ENCODE measurements at regions not wholly inside any gene's neighbourhood (a gene's known extent, or its start where the extent isn't known, plus 50 kb on each side); places are given as distances from the start of the nearest gene placed in this dataset.

- Histone ChIP-seq H3K4me2 (ENCODE audit: insufficient read depth, low read length) (no peak overlapping the region), H3K4me3 (replicated peaks in 1 of 3; ENCODE audit: insufficient read depth in 1 of 3, low read depth in 1 of 3, low read length in 3 of 3) (no peak overlapping the region), H3K27ac (ENCODE audit: insufficient read depth, low read depth, low read length) (no peak overlapping the region), H3K9me1 (replicated peaks; ENCODE audit: control insufficient read depth, extremely low read depth, insufficient read depth, low read length) (no peaks in the 10 kb centered on the region), H3K36me3 (ENCODE audit: control insufficient read depth in 2 of 2, extremely low read depth in 1 of 2, insufficient read depth in 2 of 2, low read length in 2 of 2) (no peaks in the 10 kb centered on the region), H3K9me3 (replicated peaks; ENCODE audit: control insufficient read depth, insufficient read depth, low read length) (no peaks in the 10 kb centered on the region), H3K27me3 (ENCODE audit: control insufficient read depth in 2 of 2, insufficient read depth in 2 of 2, low read length in 2 of 2) (no peaks in the 10 kb centered on the region), H3K4me1 (ENCODE audit: control insufficient read depth, extremely low read depth, insufficient read depth, low read length) (peaks cover 33% of the 10 kb centered on the region), H4K20me1 (replicated peaks; ENCODE audit: control insufficient read depth, extremely low read depth, insufficient read depth, low read length) (no peaks in the 10 kb centered on the region), H2AFZ (ENCODE audit: low read depth, low read length) (no peak overlapping the region), H3K79me2 (ENCODE audit: control insufficient read depth, insufficient read depth, low read length) (no peaks in the 10 kb centered on the region), H3K9ac (replicated peaks; ENCODE audit: extremely low read depth, insufficient read depth, low read length) (no peak overlapping the region)
- DNase-seq (ENCODE audit: low read depth, low spot score) (peak; percentile 44), FAIRE-seq (no peak)
- ChIA-PET CTCF (no interaction called here), POLR2A (no interaction called here)
- BruUV-seq (replicated peaks): no TSS peak
- dilution Hi-C loops (cut with MboI; ENCODE audit: extremely low pct_ligation_motif_present, low sequenced_read_pairs) (no loop called here), intact Hi-C loops (cut with micrococcal nuclease) (no loop called here)
- TF ChIP-seq MAX (IDR thresholded peaks at IDR 0.05; ENCODE audit: insufficient read depth, insufficient read length): no peak
- no peak for TF ChIP-seq FOS (IDR thresholded peaks at IDR 0.05; ENCODE audit: borderline replicate concordance, insufficient read depth, low read length)
- TF ChIP-seq MYC (IDR thresholded peaks at IDR 0.05; ENCODE audit: low read depth, low read length): no peak
- no peak for TF ChIP-seq JUN (IDR thresholded peaks at IDR 0.05; ENCODE audit: borderline replicate concordance, insufficient read depth, insufficient read length, low read depth)
- TF ChIP-seq GATA2 (IDR thresholded peaks at IDR 0.05; ENCODE audit: insufficient read depth, insufficient read length, low read depth, low read length): no peak
- no peak for TF ChIP-seq EZH2 (IDR thresholded peaks at IDR 0.05; ENCODE audit: borderline replicate concordance, low read depth, low read length, severe bottlenecking)
- no peak for TF ChIP-seq POLR2AphosphoS5 (IDR thresholded peaks at IDR 0.05; ENCODE audit: insufficient read depth, low read depth, low read length)
- TF ChIP-seq POLR2A (IDR thresholded peaks at IDR 0.05; ENCODE audit: low read depth, low read length): no peak
- TF ChIP-seq CTCF (IDR thresholded peaks at IDR 0.05; ENCODE audit: extremely low read depth in 1 of 2, insufficient read depth in 1 of 2, low read depth in 1 of 2, low read length in 2 of 2): no peak
Observed at GRCh38 chr4:102143433-102143832, 201.8 kb downstream of the SLC39A8 start.
